CD4-positive, alpha-beta T cell treated with Interleukin-12 subunit alpha and Interleukin-12 subunit beta, for 1 hour (primary cell): ENCODE measurements at regions not wholly inside any gene's neighbourhood (a gene's known extent, or its start where the extent isn't known, plus 50 kb on each side); places are given as distances from the start of the nearest gene placed in this dataset.
"Not testable (repeated sequence)": the region's sequence is repeated elsewhere in the genome, so short reads cannot be mapped to it uniquely, and the experiment has no call there.

ENCODE experiments used
- DNase-seq: peaks from one replicate; pipeline ENCODE4 v3.0.0-alpha.2; 2020

DNA sequence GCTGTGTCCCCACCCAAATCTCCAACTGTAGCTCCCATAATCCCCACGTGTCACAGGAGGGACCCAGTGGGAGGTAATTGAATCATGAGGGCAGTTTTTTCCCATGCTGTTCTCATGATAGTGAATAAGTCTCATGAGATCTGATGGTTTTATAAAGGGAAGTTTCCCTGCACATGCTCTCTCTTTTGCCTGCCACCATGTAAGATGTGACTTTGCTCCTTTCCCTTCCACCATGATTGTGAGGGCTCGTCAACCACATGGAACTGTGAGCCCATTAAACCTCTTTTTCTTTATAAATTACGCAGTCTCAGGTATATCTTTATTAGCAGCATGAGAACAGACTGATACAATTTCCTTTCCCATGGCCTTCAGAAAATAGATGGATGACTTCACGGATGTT, 76.8 kb upstream of the ATP8B1 start:
- not testable (repeated sequence) for DNase-seq

DNA sequence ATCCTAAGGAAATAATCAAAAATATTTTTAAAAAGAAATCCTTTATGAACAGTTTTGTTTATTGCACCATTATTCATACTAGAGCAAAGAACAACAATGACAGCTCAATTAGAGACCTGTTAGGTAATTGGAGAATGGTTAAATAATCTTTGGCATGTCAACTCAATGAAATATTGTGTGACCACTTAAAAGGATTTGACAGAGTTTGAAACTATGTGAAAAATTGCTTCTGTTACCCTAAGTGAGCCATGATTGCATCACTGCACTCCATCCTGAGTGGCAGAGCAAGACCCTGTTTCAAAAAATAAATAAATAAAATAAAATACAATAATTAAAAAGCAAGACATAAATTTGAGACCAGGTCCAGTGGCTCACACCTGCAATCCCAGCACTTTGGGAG, 66.1 kb upstream of the ATP8B1 start:
- no peak for DNase-seq

DNA sequence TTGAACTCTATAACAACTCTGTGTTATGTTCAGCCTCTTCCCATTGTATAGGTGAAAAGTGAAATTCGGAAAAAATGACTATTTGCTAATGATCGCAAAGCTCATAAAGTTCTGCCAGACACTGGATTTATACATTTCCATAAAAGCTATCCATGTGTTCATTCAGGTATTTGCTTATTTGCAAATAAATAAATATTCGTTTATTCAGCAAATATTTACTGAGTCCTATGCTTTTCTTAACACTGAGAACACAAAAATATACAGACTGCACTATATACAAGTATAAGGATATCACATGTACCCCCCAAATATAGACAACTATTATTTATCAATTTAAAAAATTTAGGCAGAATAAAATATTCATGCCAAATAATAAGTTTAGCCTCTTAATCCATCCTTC, 63.2 kb upstream of the ATP8B1 start:
- no peak for DNase-seq

- no peak for DNase-seq
Observed at GRCh38 chr18:57864615-57865121, 61.6 kb upstream of the ATP8B1 start.

- DNase-seq: no peak
Observed at GRCh38 chr18:57863706-57864105, 60.6 kb upstream of the ATP8B1 start.

DNA sequence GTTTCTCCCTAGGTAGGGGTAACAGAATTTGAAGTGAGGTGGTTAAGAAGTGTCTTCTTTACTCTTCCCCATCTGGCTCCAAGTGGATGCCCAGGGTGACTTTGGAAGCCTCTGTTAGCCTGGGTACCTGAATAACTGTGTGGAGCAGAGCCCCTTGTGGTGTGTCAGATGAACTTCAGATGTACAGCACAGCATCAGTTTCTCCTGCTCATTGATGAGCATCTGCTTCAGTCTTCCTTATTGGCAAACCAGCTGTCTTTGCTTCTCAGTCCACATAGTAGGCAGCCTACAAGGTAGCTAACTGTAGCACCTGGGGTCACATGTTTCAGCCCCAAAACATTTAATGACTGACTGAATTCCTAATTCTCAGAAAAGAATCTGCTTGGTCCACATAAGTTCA, 56.2 kb upstream of the ATP8B1 start:
- no peak for DNase-seq

GRCh38 chr18:57856557-57857280, 53.6 kb upstream of the ATP8B1 start:
- DNase-seq: no peak

GRCh38 chr18:57856128-57856527, 53.0 kb upstream of the ATP8B1 start:
- DNase-seq: no peak

DNA sequence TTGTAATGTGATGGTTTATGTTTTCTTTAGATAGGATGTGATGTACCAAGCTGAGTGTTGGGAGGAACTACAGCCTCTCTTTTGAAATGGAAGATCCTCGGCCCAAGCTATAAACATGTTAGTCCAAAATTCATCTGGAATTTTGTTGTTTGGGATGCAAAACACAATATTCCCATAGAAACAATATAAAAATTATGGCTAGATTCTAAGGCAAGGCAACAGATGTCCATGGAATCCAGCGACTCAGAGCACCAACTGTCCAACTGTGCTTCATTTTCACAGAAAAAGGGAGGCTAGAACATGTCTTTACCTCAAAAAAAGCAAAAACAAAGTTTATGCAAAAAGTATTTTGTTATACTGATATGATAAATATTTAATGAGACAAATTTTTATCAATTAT, 52.4 kb upstream of the ATP8B1 start:
- DNase-seq: no peak

GRCh38 chr18:57854726-57855125, 51.6 kb upstream of the ATP8B1 start:
- no peak for DNase-seq

DNA sequence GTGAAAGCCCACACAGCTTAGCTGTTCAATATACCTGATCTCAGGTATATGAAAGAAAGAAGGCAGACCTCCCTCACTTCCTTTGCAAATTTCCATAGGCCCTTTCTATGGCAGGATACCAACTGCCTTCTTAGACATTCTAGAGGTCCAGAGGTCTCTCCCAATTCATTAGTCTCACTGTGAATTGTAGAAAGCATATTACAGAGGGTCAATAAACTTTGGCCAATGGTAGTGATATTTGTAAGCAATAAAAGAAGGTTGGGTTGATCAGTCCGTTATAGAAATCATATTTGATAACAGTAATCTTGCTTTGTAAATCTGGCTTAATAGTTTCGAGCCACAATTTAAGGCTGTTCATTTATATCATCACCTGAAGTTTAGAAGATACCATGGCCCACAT, 50.7 kb upstream of the ATP8B1 start:
- DNase-seq: no peak

DNA sequence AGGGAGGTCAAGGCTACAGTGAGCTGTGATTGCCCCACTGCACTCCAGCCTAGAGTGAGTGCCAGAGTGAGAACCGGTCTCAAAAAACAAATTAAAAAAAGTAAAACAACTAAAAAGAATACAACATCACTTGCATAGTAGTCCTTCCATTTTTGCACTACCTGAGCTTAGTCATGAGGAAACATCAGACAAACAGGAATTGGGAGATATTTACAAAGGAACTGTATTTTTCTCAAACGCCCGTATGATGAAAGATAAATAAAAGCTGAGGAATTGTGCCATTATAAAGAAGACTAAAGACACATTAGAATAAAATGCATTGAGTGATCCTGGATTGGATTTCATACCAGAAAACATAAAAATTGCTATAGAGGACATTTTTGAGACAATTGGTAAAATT, 50.0 kb upstream of the ATP8B1 start:
- no peak for DNase-seq
